NT2/D1 (cell line): ENCODE measurements at regions not wholly inside any gene's neighbourhood (a gene's known extent, or its start where the extent isn't known, plus 50 kb on each side); places are given as distances from the start of the nearest gene placed in this dataset.

Source experiments
- SUZ12 ChIP-seq: IDR thresholded peaks from 2 replicates; pipeline ENCODE4 v1.6.1; 2011; ENCODE audit not compliant: insufficient read length, insufficient read depth; ENCODE audit errors: extremely low read depth
- YY1 ChIP-seq: IDR thresholded peaks from 2 replicates; pipeline ENCODE4 v1.6.1; 2011; ENCODE audit not compliant: insufficient read length, insufficient read depth
- ZNF274 ChIP-seq: IDR thresholded peaks from 2 replicates; pipeline ENCODE4 v1.6.1; 2011; ENCODE audit warnings: mild to moderate bottlenecking, low read depth, low read length

- TF ChIP-seq YY1 (no peak), ZNF274 (no peak), SUZ12 (no peak)
These were observed 152.4 kb downstream of the LEPR start for GRCh38 chr1:65572701-65573421.
